ENCODE measurements at regions not wholly inside any gene's neighbourhood (a gene's known extent, or its start where the extent isn't known, plus 50 kb on each side); places are given as distances from the start of the nearest gene placed in this dataset.

- no peaks in the 10 kb centered on the region for H4K20me1 ChIP-seq (ENCODE audit: insufficient read depth, low read length)
- H3K36me3 ChIP-seq (ENCODE audit: insufficient read depth, low read length) = no peaks in the 10 kb centered on the region
- no peak overlapping the region for H3K4me3 ChIP-seq (ENCODE audit: insufficient read depth, low read length)
- no peaks in the 10 kb centered on the region for H3K4me1 ChIP-seq (ENCODE audit: insufficient read depth, low read length)
- no peaks in the 10 kb centered on the region for H3K79me2 ChIP-seq (ENCODE audit: insufficient read depth, low read length)
- H3K9me3 ChIP-seq (ENCODE audit: low read depth, low read length) = no peaks in the 10 kb centered on the region
- H3K27me3 ChIP-seq (ENCODE audit: insufficient read depth, low read length) = no peaks in the 10 kb centered on the region
- no peak overlapping the region for H2AFZ ChIP-seq (ENCODE audit: low read length)
- TF ChIP-seq CTCF (IDR thresholded peaks at IDR 0.05; ENCODE audit: extremely low read depth, low read depth, low read length) = no peak
- no peak overlapping the region for H3K4me2 ChIP-seq (ENCODE audit: insufficient read depth, low read length)
- H3K27ac ChIP-seq (ENCODE audit: low read depth, low read length) = no peak overlapping the region
- DNase-seq (ENCODE audit: insufficient read length, low spot score, missing footprints) = peak; percentile 9
These were observed 104.4 kb upstream of the MOCS1 start for GRCh38 chr6:40038626-40039025.

GRCh38 chr6:40037271-40037670, 103.0 kb upstream of the MOCS1 start:
- Histone ChIP-seq H4K20me1 (ENCODE audit: insufficient read depth, low read length) (no peaks in the 10 kb centered on the region), H3K36me3 (ENCODE audit: insufficient read depth, low read length) (no peaks in the 10 kb centered on the region), H3K27me3 (ENCODE audit: insufficient read depth, low read length) (no peaks in the 10 kb centered on the region), H3K27ac (ENCODE audit: low read depth, low read length) (no peak overlapping the region), H3K4me1 (ENCODE audit: insufficient read depth, low read length) (no peaks in the 10 kb centered on the region), H3K4me2 (ENCODE audit: insufficient read depth, low read length) (no peak overlapping the region), H3K9me3 (ENCODE audit: low read depth, low read length) (no peaks in the 10 kb centered on the region), H3K4me3 (ENCODE audit: insufficient read depth, low read length) (no peak overlapping the region), H2AFZ (ENCODE audit: low read length) (no peak overlapping the region), H3K79me2 (ENCODE audit: insufficient read depth, low read length) (no peaks in the 10 kb centered on the region)
- no peak for TF ChIP-seq CTCF (IDR thresholded peaks at IDR 0.05; ENCODE audit: extremely low read depth, low read depth, low read length)
- DNase-seq (ENCODE audit: insufficient read length, low spot score, missing footprints) = peak; percentile 13

GRCh38 chr6:40036186-40036585, 101.9 kb upstream of the MOCS1 start:
- no peak for TF ChIP-seq CTCF (IDR thresholded peaks at IDR 0.05; ENCODE audit: extremely low read depth, low read depth, low read length)
- Histone ChIP-seq H3K4me3 (ENCODE audit: insufficient read depth, low read length) (no peak overlapping the region), H2AFZ (ENCODE audit: low read length) (no peak overlapping the region), H3K9me3 (ENCODE audit: low read depth, low read length) (no peaks in the 10 kb centered on the region), H3K27me3 (ENCODE audit: insufficient read depth, low read length) (no peaks in the 10 kb centered on the region), H3K36me3 (ENCODE audit: insufficient read depth, low read length) (no peaks in the 10 kb centered on the region), H3K27ac (ENCODE audit: low read depth, low read length) (no peak overlapping the region), H3K79me2 (ENCODE audit: insufficient read depth, low read length) (no peaks in the 10 kb centered on the region), H3K4me2 (ENCODE audit: insufficient read depth, low read length) (no peak overlapping the region), H4K20me1 (ENCODE audit: insufficient read depth, low read length) (no peaks in the 10 kb centered on the region), H3K4me1 (ENCODE audit: insufficient read depth, low read length) (no peaks in the 10 kb centered on the region)
- DNase-seq (ENCODE audit: insufficient read length, low spot score, missing footprints) = peak; percentile 62

- Histone ChIP-seq H4K20me1 (ENCODE audit: insufficient read depth, low read length) (no peaks in the 10 kb centered on the region), H2AFZ (ENCODE audit: low read length) (no peak overlapping the region), H3K9me3 (ENCODE audit: low read depth, low read length) (no peaks in the 10 kb centered on the region), H3K79me2 (ENCODE audit: insufficient read depth, low read length) (no peaks in the 10 kb centered on the region), H3K27me3 (ENCODE audit: insufficient read depth, low read length) (no peaks in the 10 kb centered on the region), H3K4me3 (ENCODE audit: insufficient read depth, low read length) (no peak overlapping the region), H3K4me1 (ENCODE audit: insufficient read depth, low read length) (no peaks in the 10 kb centered on the region), H3K4me2 (ENCODE audit: insufficient read depth, low read length) (no peak overlapping the region), H3K36me3 (ENCODE audit: insufficient read depth, low read length) (no peaks in the 10 kb centered on the region), H3K27ac (ENCODE audit: low read depth, low read length) (no peak overlapping the region)
- no peak for TF ChIP-seq CTCF (IDR thresholded peaks at IDR 0.05; ENCODE audit: extremely low read depth, low read depth, low read length)
- no peak for DNase-seq (ENCODE audit: insufficient read length, low spot score, missing footprints)
These were observed 94.2 kb upstream of the MOCS1 start for GRCh38 chr6:40028449-40028848.
